8988T (cell line): ENCODE measurements at regions not wholly inside any gene's neighbourhood (a gene's known extent, or its start where the extent isn't known, plus 50 kb on each side); places are given as distances from the start of the nearest gene placed in this dataset.
"Not testable (repeated sequence)": the region's sequence is repeated elsewhere in the genome, so short reads cannot be mapped to it uniquely, and the experiment has no call there.

ENCODE experiments used
- DNase-seq: peaks from one replicate; pipeline ENCODE4 v3.0.0; 2011

- not testable (repeated sequence) for DNase-seq
Measured at GRCh38 chr5:122515210-122515609, 203.2 kb downstream of the SNCAIP start.

- DNase-seq = peak; percentile 24
Measured at GRCh38 chr5:122515709-122516431, 203.8 kb downstream of the SNCAIP start.

- DNase-seq = no peak
Measured at GRCh38 chr5:122516432-122516743, 204.4 kb downstream of the SNCAIP start.

GRCh38 chr5:122517091-122517490 is 205.1 kb downstream of the SNCAIP start:
- DNase-seq = no peak

DNA sequence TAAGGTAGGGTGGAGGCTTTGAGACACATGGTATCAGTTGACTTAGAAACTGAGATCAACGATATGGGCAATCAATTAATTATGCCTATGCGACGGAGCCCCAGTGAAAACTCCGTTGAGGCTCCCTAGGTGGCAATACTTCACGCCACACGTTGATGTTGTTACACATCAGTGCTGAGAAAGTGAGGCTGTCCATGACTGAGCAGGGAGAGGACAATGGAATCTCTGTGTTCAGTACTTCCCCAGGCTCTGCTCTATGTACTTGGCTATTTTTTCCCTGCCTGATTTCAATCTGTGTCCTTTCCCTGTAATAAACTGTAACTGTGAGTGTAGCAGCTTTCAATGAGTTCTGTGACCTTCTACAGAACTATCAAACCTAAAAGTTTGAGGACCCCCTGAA is 211.7 kb downstream of the SNCAIP start:
- DNase-seq = no peak

DNA sequence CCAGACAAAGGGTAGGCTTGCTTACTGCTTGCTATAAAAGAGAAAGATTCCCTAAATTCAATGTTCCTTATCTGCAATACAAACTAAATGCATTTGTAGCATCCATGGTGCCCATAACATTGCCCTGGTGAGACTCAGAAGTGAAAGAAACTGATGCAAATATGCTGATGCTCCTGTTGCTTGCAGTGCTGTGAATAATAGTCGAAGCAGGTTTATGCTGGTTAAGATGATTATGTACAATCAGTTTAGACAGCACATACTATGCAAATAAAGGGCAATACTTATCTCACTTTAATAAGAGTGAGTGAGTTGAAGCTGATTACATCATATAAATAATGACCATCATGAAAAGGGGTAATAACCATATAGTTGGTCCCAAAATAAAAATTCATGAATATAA is 215.5 kb downstream of the SNCAIP start:
- DNase-seq = no peak

DNA sequence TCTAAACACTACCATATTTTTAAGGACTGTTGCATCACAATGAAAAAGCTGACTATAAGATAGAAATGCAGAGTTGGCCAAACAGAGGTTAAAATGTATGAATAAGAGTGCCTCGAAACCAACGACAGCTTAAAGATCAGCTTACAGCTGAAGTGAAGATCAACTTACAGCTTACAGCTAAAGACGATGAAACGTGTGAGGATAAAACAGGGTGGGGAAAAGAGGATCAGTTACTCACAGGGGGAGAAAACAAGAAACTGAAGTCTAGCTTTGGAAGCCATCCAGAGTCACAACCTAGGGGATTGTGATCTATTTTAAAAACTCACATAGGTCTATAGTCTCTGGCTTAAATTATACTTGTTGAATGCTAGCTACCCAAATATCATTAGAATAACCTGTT is 220.0 kb downstream of the SNCAIP start:
- DNase-seq = no peak

GRCh38 chr5:122533825-122534224 is 221.8 kb downstream of the SNCAIP start:
- DNase-seq = no peak

DNA sequence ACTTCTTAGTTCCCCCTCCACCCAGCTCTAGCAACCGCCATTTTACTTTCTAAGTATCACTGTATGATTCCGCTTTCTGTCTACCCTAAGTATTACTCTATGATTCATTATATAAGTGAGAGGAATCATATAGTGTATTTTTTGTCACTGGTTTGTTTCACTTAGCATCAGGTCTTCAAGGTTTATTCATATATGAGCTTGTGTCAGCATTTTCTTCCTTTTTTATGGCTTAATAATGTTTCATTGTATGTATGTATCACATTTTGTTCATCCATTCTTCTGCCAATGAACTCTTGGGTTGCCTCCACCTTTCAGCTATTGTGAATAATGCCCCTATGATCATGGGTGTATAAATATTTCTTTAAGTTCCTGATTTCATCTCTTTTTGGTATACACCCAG is 222.8 kb downstream of the SNCAIP start:
- DNase-seq = no peak

- no peak for DNase-seq
Measured at GRCh38 chr5:122541388-122541787, 229.4 kb downstream of the SNCAIP start.

GRCh38 chr5:122545986-122546385 is 228.9 kb upstream of the SNX2 start:
- DNase-seq = no peak

- no peak for DNase-seq
Measured at GRCh38 chr5:122547219-122547618, 227.7 kb upstream of the SNX2 start.

GRCh38 chr5:122547669-122548068 is 227.2 kb upstream of the SNX2 start:
- no peak for DNase-seq

GRCh38 chr5:122559676-122560075 is 215.2 kb upstream of the SNX2 start:
- no peak for DNase-seq

DNA sequence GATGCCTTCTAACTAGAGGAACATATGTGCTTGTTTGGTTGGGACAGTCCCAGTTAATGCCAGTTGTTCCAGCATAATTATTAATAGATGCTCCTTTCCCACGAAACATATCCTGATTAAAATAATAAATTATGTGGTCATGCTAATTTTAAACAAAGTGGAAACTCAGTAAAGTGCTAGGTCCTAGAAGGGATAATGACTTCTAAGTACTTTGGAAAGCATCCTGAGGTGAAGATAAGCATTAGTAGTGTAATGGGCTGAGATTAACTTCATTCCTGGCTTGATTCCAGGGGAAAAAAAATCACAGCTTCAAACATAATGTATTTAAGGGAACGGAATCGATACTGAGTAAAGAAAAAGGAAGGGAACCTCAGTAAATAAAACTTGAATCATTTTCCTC is 213.7 kb upstream of the SNX2 start:
- no peak for DNase-seq

GRCh38 chr5:122565331-122565730 is 209.5 kb upstream of the SNX2 start:
- DNase-seq = no peak

GRCh38 chr5:122576256-122577016 is 198.4 kb upstream of the SNX2 start:
- DNase-seq = no peak

DNA sequence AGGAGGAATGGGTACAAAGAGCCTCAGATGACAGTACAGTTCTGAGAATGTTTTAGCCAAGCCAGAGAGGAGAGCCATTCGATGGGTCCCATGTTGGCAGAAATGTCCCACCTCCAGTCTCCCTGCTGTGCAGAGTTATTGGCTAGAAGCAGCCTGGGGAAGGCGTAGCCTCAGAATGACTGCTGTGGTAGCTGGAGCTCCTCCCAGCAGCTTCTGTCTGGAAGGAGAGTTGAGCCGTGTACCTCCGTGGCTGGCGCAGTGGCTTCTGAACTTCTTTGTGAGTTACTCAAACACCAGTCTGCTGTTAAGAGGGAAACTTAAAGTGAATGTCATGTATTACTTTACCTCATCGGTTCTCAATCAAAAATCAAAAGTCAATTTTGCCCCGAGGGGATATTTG is 193.3 kb upstream of the SNX2 start:
- no peak for DNase-seq

GRCh38 chr5:122584411-122585300 is 190.2 kb upstream of the SNX2 start:
- no peak for DNase-seq

- no peak for DNase-seq
Measured at GRCh38 chr5:122585371-122585770, 189.5 kb upstream of the SNX2 start.

DNA sequence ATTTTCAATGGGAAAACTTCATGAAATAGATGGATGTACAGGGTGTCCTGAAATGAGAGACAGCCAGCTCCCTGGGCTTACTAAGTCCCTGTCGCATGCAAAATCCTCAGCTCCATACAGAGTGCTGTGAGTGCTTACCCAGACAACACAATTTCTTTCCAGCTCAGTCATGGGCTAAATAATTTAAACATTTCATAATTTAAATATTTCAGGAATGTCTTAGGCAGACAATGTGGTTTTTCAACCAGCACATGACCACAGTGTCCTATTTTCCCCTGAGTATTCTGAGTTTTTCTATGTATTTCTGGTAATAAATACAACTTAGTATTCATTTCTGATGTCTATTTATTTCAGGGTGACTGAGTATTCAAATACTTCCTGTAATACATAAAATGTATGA is 188.5 kb upstream of the SNX2 start:
- no peak for DNase-seq

DNA sequence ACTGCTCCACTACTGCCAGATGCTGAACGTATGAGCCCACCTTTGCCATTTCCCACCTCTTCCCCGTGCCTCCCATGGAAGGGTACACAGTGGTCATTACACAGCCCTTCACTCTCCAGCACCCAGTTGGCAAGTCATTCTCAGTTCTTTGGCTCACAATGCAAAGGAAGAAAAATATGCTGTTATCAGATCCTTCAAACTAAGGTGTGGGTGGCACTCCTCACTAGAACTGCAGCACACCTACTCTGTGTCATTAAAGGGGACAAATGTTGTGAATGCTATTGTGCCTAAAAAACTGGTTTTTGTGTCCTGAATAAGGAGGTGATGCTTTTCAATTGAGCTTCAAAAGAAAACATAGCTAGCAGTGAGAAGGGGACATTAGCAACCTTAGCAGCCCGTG is 183.1 kb upstream of the SNX2 start:
- no peak for DNase-seq

DNA sequence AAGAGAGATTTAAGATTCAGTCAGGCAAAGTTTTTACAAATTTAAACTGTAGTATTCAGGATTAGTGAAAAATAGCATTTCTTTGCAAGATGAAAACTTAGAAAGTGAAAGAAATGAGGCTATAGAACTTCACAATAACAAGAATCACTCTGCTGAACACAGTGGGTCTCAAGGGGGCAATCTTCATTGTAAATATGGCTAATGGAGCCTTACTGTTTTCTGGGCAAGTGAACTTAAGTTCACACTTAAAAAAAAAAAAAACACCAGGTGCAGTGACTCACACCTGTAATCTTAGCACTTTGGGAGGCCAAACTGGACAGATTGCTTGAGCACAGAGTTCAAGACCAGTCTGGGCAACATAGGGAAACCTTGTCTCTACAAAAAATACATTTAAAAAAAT is 175.9 kb upstream of the SNX2 start:
- DNase-seq = no peak

DNA sequence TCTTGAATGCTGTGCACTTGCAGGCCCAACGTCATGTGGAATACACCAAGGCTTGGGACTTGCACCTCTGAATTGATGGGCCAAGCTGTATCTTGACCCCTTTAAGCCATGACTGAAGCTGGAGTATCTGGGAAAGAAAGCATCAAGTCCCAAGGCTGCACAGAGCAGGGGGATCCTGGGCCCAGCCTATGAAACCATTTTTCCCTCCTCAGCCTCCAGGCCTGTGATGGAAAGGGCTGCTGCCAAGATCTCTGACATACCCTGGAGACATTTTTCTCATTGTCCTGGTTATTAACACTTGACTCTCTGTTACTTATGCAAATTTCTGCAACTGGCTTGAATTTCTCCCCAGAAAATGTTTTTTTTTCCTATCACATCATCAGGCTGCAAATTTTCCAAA is 174.0 kb upstream of the SNX2 start:
- no peak for DNase-seq
